GM18951 (cell line): ENCODE measurements at regions not wholly inside any gene's neighbourhood (a gene's known extent, or its start where the extent isn't known, plus 50 kb on each side); places are given as distances from the start of the nearest gene placed in this dataset.
"Not testable (repeated sequence)": the region's sequence is repeated elsewhere in the genome, so short reads cannot be mapped to it uniquely, and the experiment has no call there.

Experiments used
- POLR2A ChIP-seq: IDR thresholded peaks from 4 replicates; pipeline ENCODE4 v1.6.1; 2011; ENCODE audit warnings: mild to moderate bottlenecking; ENCODE audit not compliant: insufficient read length, insufficient read depth; ENCODE audit errors: extremely low read depth
- in situ Hi-C: fragments of 300-500 bp; cut with MboI; formaldehyde crosslinking; loops from one replicate; pipeline ENCODE4 v1.12.0; 2022; ENCODE audit warnings: low sequenced_read_pairs, mixed read lengths, inconsistent platforms; ENCODE audit not compliant: unreplicated experiment

GRCh38 chr7:46286957-46287356, 365.9 kb upstream of the IGFBP3 start:
- in situ Hi-C loops, result no loop called here
- TF ChIP-seq POLR2A, result no peak

DNA sequence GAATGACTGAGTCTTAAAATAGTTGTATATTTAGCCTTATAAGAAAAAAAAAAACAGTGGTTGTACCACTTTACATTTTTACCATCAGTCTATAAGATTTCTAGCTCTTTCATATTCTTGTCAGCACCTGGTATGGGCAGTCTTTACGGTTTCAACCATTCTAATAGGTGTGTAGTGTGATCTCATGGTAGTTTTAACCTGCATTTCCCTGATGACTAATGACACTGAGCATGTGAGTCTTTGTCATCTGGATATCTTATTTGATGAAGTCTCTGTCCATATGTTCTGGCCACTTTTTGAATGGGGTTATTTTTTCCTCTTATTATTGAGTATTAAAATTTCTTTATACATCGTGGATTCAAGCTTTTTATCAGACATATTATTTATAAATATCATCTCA, 365.3 kb upstream of the IGFBP3 start:
- TF ChIP-seq POLR2A, result no peak
- in situ Hi-C loops, result no loop called here

GRCh38 chr7:46285878-46286277, 364.8 kb upstream of the IGFBP3 start:
- TF ChIP-seq POLR2A, result no peak
- in situ Hi-C loops, result no loop called here

DNA sequence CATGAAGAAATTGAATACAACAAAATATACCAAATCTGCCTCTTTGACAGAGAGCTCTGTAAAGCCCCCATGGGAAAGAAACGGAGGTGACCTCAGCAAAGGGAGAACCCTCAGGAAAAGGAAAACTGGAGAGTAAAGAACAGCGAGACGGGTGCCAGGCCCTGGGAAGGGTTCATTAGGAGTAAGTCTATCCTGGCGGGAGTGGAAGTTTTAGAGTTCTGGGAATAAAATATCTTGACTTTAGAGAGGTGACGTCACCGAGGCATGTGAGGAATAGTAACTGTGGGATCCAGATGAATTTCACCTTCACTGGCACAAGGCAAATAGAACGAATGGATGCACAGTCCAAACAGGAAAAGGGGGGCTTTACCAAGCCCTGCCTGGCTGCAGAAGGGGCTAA, 362.8 kb upstream of the IGFBP3 start:
- in situ Hi-C loops, result no loop called here
- no peak for TF ChIP-seq POLR2A

DNA sequence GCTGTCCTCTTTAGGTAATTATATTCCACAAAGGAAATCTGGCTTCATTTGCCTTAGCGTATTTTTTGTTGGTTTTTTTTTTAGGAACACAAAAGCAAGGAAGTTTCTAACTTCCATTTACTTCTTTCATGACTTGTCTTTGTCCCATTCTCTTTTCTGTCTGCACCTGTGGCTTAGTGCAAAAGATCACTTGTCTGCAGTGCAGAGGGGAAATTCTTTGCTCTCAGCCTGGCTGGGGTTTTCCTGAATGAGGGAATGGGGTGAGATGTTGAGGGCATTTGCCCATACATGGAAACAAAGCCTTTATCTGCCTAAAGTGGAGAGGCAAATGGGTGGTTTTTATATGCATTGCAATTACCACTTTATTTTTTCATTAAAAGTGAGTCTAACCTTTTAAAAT, 361.1 kb upstream of the IGFBP3 start:
- in situ Hi-C loops, result no loop called here
- no peak for TF ChIP-seq POLR2A

DNA sequence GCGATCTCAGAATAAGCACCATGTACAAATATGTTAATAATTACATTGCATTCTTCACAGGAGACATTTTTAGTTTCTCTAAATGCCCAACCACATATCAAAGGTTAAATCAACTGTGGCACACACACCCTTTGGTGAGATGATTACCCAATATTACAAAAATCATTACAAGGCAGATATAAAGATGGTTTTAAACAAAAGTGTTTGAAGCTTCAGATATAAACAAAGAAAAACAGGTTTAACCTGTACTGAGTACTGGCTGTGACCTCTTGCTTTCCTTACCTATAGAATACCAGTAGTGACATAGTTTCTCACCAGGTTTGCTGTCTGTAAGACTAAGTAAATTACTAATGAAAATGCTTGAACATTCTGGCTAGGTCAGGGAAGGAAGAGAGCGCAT, 360.0 kb upstream of the IGFBP3 start:
- no peak for TF ChIP-seq POLR2A
- in situ Hi-C loops, result no loop called here

GRCh38 chr7:46279290-46279689, 358.2 kb upstream of the IGFBP3 start:
- no peak for TF ChIP-seq POLR2A
- in situ Hi-C loops, result no loop called here

- TF ChIP-seq POLR2A, result no peak
- in situ Hi-C loops, result no loop called here
Measured at GRCh38 chr7:46264646-46265045, 343.6 kb upstream of the IGFBP3 start.

GRCh38 chr7:46261638-46262037, 340.6 kb upstream of the IGFBP3 start:
- in situ Hi-C loops, result not testable (repeated sequence)

DNA sequence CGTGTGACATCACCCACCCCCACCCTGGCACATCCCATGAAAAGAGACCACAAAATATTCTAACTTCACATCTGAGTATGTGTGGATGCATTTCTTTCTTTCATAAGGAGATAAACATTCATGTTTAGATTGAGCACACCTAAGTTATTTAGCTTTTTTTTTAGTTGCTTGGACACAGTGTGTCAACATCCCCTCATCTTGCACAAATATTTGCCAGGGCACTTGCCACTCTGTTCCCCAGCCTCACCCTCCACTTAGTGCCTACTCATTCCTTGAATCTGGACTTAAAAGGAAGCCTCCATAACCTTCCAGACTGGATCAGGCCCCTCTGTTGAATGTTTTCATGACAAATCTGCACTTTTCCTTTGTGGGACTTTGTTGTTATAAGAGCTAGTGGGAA, 338.9 kb upstream of the IGFBP3 start:
- no peak for TF ChIP-seq POLR2A
- in situ Hi-C loops, result no loop called here

DNA sequence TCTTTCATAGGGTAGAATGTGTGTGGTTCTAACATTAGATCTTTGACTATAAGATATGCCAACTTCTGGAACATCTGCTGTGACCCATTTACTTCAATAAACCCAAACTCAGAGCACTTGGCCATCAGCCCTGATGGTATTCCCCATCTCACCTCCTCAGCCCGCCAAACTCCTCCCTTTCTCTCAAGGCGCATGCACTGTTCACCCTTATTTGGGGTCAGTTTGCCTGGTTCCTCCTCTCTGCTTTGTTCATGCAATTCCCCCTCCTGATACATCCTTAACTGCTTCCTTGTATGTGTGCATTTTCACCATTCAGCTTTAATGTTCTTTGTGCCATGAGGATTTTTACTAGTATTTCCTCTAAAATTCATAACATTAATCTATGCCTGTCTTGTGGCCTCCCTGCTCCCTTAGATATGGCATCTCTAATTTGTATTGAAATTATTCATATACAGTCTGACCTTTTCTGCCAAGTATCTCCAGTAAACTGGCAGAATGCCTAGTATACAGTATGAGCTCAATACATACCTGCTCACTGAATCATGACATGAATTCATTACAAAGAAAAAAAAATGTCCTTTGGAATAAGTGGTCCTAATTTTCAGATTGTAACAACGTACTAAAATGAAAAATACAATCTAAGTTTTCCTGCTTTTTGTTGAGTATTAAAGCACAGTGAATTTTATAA, 336.8 kb upstream of the IGFBP3 start:
- no peak for TF ChIP-seq POLR2A
- in situ Hi-C loops, result no loop called here

GRCh38 chr7:46256870-46257661, 336.0 kb upstream of the IGFBP3 start:
- in situ Hi-C loops, result no loop called here

DNA sequence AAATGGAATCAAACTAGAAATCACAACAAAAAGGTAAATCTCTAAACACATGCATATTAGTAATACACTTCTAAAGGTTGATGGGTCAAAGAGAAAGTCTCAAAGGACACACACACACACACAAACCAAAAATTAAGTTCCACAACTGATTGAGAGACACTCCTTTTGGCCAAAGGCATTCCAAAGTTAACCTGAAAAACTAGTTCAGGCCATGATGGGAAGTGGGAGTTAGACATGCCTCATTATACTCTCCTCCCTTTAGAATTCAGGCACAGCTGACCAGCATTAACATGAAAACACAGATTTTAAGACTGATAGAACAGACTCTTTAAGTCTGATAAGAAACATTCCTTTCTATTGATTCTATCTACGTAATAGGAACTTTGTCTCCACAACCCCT, 332.4 kb upstream of the IGFBP3 start:
- in situ Hi-C loops, result no loop called here
- no peak for TF ChIP-seq POLR2A

More at GRCh38 chr7:46256870-46257661, 336.0 kb upstream of the IGFBP3 start:
- TF ChIP-seq POLR2A, result no peak

DNA sequence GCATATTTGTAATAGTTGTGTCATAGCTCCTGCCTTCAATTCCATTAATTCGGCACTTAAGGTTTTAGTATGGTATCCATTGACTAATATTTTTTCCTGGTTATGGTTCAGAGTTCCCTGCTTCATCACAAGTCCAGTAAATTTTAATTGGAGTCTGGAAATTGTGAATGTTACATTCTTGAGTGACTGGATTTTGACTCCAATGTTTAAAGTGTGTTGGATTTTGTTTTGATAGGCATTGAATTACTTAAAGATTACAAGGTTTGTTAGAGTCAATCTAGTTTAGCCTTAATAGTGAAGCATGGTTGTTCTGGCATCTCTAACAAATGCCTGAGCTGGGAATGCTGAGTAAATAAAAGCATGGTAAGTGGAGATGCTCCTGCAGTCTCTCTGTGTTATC, 326.6 kb upstream of the IGFBP3 start:
- in situ Hi-C loops, result no loop called here
- TF ChIP-seq POLR2A, result no peak
